ENCODE measurements at regions not wholly inside any gene's neighbourhood (a gene's known extent, or its start where the extent isn't known, plus 50 kb on each side); places are given as distances from the start of the nearest gene placed in this dataset.

GRCh38 chr4:148680884-148681283 lies 238.7 kb upstream of the NR3C2 start:
- H3K27ac ChIP-seq, result no peak overlapping the region
- TF ChIP-seq POLR2A (IDR thresholded peaks at IDR 0.05), result no peak
- no peak for TF ChIP-seq CTCF (IDR thresholded peaks at IDR 0.05)
- no peaks in the 10 kb centered on the region for H3K36me3 ChIP-seq
- intact Hi-C loops (cut with DNase I), result no loop called here
- DNase-seq, result no peak
- H3K4me1 ChIP-seq, result no peaks in the 10 kb centered on the region
- no peak overlapping the region for H3K4me3 ChIP-seq
- H3K27me3 ChIP-seq, result no peaks in the 10 kb centered on the region
- H3K9me3 ChIP-seq, result no peaks in the 10 kb centered on the region
- WGBS, 2 donors, result 65 to 73% methylated on average over 2 of the region's 2 CpGs

- TF ChIP-seq CTCF (IDR thresholded peaks at IDR 0.05), result no peak
- no peak for TF ChIP-seq POLR2A (IDR thresholded peaks at IDR 0.05)
- Histone ChIP-seq H3K4me3 (no peak overlapping the region), H3K9me3 (no peaks in the 10 kb centered on the region), H3K27me3 (no peaks in the 10 kb centered on the region), H3K4me1 (no peaks in the 10 kb centered on the region), H3K27ac (no peak overlapping the region), H3K36me3 (no peaks in the 10 kb centered on the region)
- no peak for DNase-seq
- intact Hi-C loops (cut with DNase I), result no loop called here
Observed at GRCh38 chr4:148676344-148676743, 234.1 kb upstream of the NR3C2 start.

GRCh38 chr4:148674876-148675275 lies 232.7 kb upstream of the NR3C2 start:
- 67 to 72% methylated on average over 3 of the region's 3 CpGs for WGBS, 2 donors
- no peak for DNase-seq
- Histone ChIP-seq H3K36me3 (no peaks in the 10 kb centered on the region), H3K4me1 (no peaks in the 10 kb centered on the region), H3K27me3 (no peaks in the 10 kb centered on the region), H3K27ac (no peak overlapping the region), H3K9me3 (no peaks in the 10 kb centered on the region), H3K4me3 (no peak overlapping the region)
- TF ChIP-seq POLR2A (IDR thresholded peaks at IDR 0.05) (no peak), CTCF (IDR thresholded peaks at IDR 0.05) (no peak)
- intact Hi-C loops (cut with DNase I), result no loop called here

- Histone ChIP-seq H3K27me3 (no peaks in the 10 kb centered on the region), H3K36me3 (no peaks in the 10 kb centered on the region), H3K4me3 (no peak overlapping the region), H3K27ac (no peak overlapping the region), H3K4me1 (no peaks in the 10 kb centered on the region), H3K9me3 (no peaks in the 10 kb centered on the region)
- DNase-seq, result no peak
- WGBS, 2 donors, result 90 to 98% methylated on average over 5 of the region's 5 CpGs
- intact Hi-C loops (cut with DNase I), result no loop called here
- TF ChIP-seq CTCF (IDR thresholded peaks at IDR 0.05) (no peak), POLR2A (IDR thresholded peaks at IDR 0.05) (no peak)
Observed at GRCh38 chr4:148664636-148665035, 222.4 kb upstream of the NR3C2 start.

- no peaks in the 10 kb centered on the region for H3K4me1 ChIP-seq
- H3K27me3 ChIP-seq, result no peaks in the 10 kb centered on the region
- H3K27ac ChIP-seq, result no peak overlapping the region
- H3K36me3 ChIP-seq, result no peaks in the 10 kb centered on the region
- intact Hi-C loops (cut with DNase I), result no loop called here
- TF ChIP-seq CTCF (IDR thresholded peaks at IDR 0.05), result no peak
- TF ChIP-seq POLR2A (IDR thresholded peaks at IDR 0.05), result no peak
- no peak for DNase-seq
- no peak overlapping the region for H3K4me3 ChIP-seq
- no peaks in the 10 kb centered on the region for H3K9me3 ChIP-seq
- 86 to 95% methylated on average over 2 of the region's 2 CpGs for WGBS, 2 donors
Observed at GRCh38 chr4:148654131-148654530, 211.9 kb upstream of the NR3C2 start.

Measured in esophagus squamous epithelium (tissue), 5 donors.